GM12878 (cell line): ENCODE measurements at regions not wholly inside any gene's neighbourhood (a gene's known extent, or its start where the extent isn't known, plus 50 kb on each side); places are given as distances from the start of the nearest gene placed in this dataset.

Experiments
- ATAC-seq: fragments of 200-7000 bp; cut with Tn5 transposase; 3 replicates; pipeline ENCODE4 v1.9.1; 2020; ENCODE audit warnings: mild to moderate bottlenecking, moderate library complexity
- BruUV-seq: library from RNA; stranded (reverse); fragments of 400-500 nt; replicated peaks from 2 replicates; lab custom pipeline; 2021; lab: Mats Ljungman, UMichigan
- CTCF ChIA-PET: fragments of 300-600 bp; sonication (Branson Sonifier 250); formaldehyde crosslinking; extraction: SDS; loops from one replicate; lab custom pipeline; 2021; ENCODE audit warnings: inconsistent platforms; lab: Yijun Ruan, JAX
- POLR2A ChIA-PET: fragments of 350-600 bp; formaldehyde crosslinking; extraction: SDS; loops from one replicate; lab custom pipeline; 2021; ENCODE audit warnings: inconsistent platforms; lab: Charles Lee
- RAD21 ChIA-PET: fragments of 300-600 bp; sonication (Branson Sonifier 250); formaldehyde crosslinking; loops from one replicate; lab custom pipeline; 2023; ENCODE audit warnings: antibody characterized with exemption; ENCODE audit not compliant: unreplicated experiment; lab: Charles Lee
- SMC1A ChIA-PET: fragments of 300-600 bp; sonication (Branson Sonifier 250); formaldehyde crosslinking; loops from one replicate; lab custom pipeline; 2023; ENCODE audit not compliant: unreplicated experiment, uncharacterized antibody; lab: Charles Lee
- DNase-seq: peaks from one replicate; pipeline ENCODE4 v3.0.0-alpha.2; 2011; ENCODE audit warnings: low read depth, low spot score
- FAIRE-seq: peaks from 3 replicates; lab custom pipeline; 2011; peaks lifted over from hg19 to GRCh38; lab: Jason Lieb, UNC
- H2AFZ ChIP-seq: 2 replicates; pipeline ENCODE4 v1.6.0; 2011; ENCODE audit warnings: low read depth, low read length, control low read depth; ENCODE audit not compliant: control insufficient read depth
- H3K27ac ChIP-seq: 2 replicates; pipeline ENCODE4 v1.5.1; 2011; ENCODE audit warnings: control low read depth; ENCODE audit not compliant: control insufficient read depth, insufficient read depth
- H3K27me3 ChIP-seq, 2 experiments: replicated peaks in 1 of 2; 2 replicates each; pipeline versions ENCODE4 v1.6.0 to v1.6.1; 2011; ENCODE audit warnings: low read length in 1 of 2; ENCODE audit not compliant: control insufficient read depth in 2 of 2, insufficient read depth in 2 of 2
- H3K36me3 ChIP-seq, 2 experiments: 2 replicates each; pipeline ENCODE4 v1.5.1; 2011; ENCODE audit warnings: low read length in 1 of 2; ENCODE audit not compliant: control insufficient read depth in 2 of 2, insufficient read depth in 2 of 2
- H3K4me1 ChIP-seq: 2 replicates; pipeline ENCODE4 v1.6.1; 2011; ENCODE audit warnings: mild to moderate bottlenecking, low read length, moderate library complexity, mixed read lengths; ENCODE audit not compliant: control insufficient read depth, insufficient read depth
- H3K4me2 ChIP-seq: 2 replicates; pipeline ENCODE4 v1.6.0; 2011; ENCODE audit warnings: control low read depth; ENCODE audit not compliant: control insufficient read depth, insufficient read depth
- H3K4me3 ChIP-seq: fragments of 200-600 bp; sonication (generic); 2 replicates; pipeline ENCODE4 v1.5.1; 2016
- H3K79me2 ChIP-seq: 2 replicates; pipeline ENCODE4 v1.6.0; 2011; ENCODE audit warnings: low read length; ENCODE audit not compliant: control insufficient read depth, insufficient read depth
- H3K9ac ChIP-seq: 2 replicates; pipeline ENCODE4 v1.8.0; 2011; ENCODE audit warnings: low read length, control low read depth, mixed read lengths; ENCODE audit not compliant: control insufficient read depth, insufficient read depth
- H3K9me3 ChIP-seq: replicated peaks from 3 replicates; pipeline ENCODE4 v1.5.1; 2011; ENCODE audit warnings: mild to moderate bottlenecking, low read length; ENCODE audit not compliant: control insufficient read depth, insufficient read depth
- H4K20me1 ChIP-seq: 2 replicates; pipeline ENCODE4 v1.6.0; 2011; ENCODE audit not compliant: control insufficient read depth, insufficient read depth
- ATF2 ChIP-seq: IDR thresholded peaks from 2 replicates; pipeline ENCODE4 v1.6.1; 2012; ENCODE audit warnings: low read length, inconsistent platforms
- BHLHE40 ChIP-seq, 2 experiments: fragments of 450-650 bp in 1 of 2; IDR thresholded peaks; 2 replicates each; pipeline ENCODE4 v1.6.1; 2011 to 2017; ENCODE audit warnings: low read depth in 2 of 2, borderline replicate concordance in 1 of 2, improper control_type of control experiment in 1 of 2, low read length in 1 of 2, mild to moderate bottlenecking in 1 of 2
- CBFB ChIP-seq: IDR thresholded peaks from 2 replicates; pipeline ENCODE4 v1.6.1; 2016; ENCODE audit warnings: antibody characterized with exemption, low read depth
- CEBPB ChIP-seq, 2 experiments: fragments of 150-350 bp in 1 of 2; IDR thresholded peaks; 2 replicates each; pipeline ENCODE4 v1.6.1; 2012 to 2014; ENCODE audit warnings: low read depth in 2 of 2, low read length in 2 of 2, borderline replicate concordance in 1 of 2, inconsistent platforms in 1 of 2
- IKZF1 ChIP-seq: fragments of 450-650 bp; conservative IDR thresholded peaks from 2 replicates; pipeline ENCODE4 v1.6.1; 2017; ENCODE audit warnings: antibody characterized with exemption, mild to moderate bottlenecking
- IRF3 ChIP-seq: fragments of 450-650 bp; IDR thresholded peaks from 2 replicates; pipeline ENCODE4 v1.6.1; 2014; ENCODE audit warnings: mild to moderate bottlenecking
- KAT2A ChIP-seq: conservative IDR thresholded peaks from 2 replicates; pipeline ENCODE4 v1.6.1; 2011; ENCODE audit warnings: low read depth, low read length; ENCODE audit not compliant: control insufficient read depth
- MEF2A ChIP-seq: IDR thresholded peaks from 2 replicates; pipeline ENCODE4 v1.6.1; 2011; ENCODE audit warnings: low read depth, mild to moderate bottlenecking, low read length, moderate library complexity; ENCODE audit not compliant: insufficient read depth
- MTA3 ChIP-seq: IDR thresholded peaks from 2 replicates; pipeline ENCODE4 v1.6.1; 2012; ENCODE audit warnings: low read length, inconsistent platforms, borderline replicate concordance
- RAD51 ChIP-seq: fragments of 450-650 bp; IDR thresholded peaks from 2 replicates; pipeline ENCODE4 v1.6.1; 2016; ENCODE audit warnings: moderate library complexity, mild to moderate bottlenecking, inconsistent platforms
- RB1 ChIP-seq: fragments of 450-650 bp; formaldehyde crosslinking; IDR thresholded peaks from 2 replicates; pipeline ENCODE4 v1.6.1; 2017; ENCODE audit warnings: mild to moderate bottlenecking, borderline replicate concordance
- SIX5 ChIP-seq: IDR thresholded peaks from 2 replicates; pipeline ENCODE4 v1.6.1; 2011; ENCODE audit warnings: mild to moderate bottlenecking, low read depth, low read length, moderate library complexity; ENCODE audit not compliant: severe bottlenecking
- SREBF1 ChIP-seq: IDR thresholded peaks from 2 replicates; pipeline ENCODE4 v1.6.1; 2012; ENCODE audit warnings: mild to moderate bottlenecking, low read length
- WGBS: methylation state at CpG from one replicate; pipeline ENCODE4 v1.1.6; 2016; ENCODE audit warnings: low lambda C conversion rate; ENCODE audit not compliant: insufficient replicate concordance, insufficient coverage; ENCODE audit errors: missing lambda C conversion rate; 5-methylcytosine and 5-hydroxymethylcytosine counted together
- in situ Hi-C: fragments of 300-500 bp; cut with MboI; formaldehyde crosslinking; loops from 9 replicates; pipeline ENCODE4 v1.14.3; 2018; ENCODE audit warnings: mixed read lengths
- intact Hi-C: fragments of 100-400 bp; cut with micrococcal nuclease; formaldehyde crosslinking; loops from one replicate; pipeline ENCODE4 v1.14.2; 2022; ENCODE audit not compliant: unreplicated experiment
- TF ChIP-seq, protein P1 (sequence below): fragments of 450-650 bp; IDR thresholded peaks from 2 replicates; pipeline ENCODE4 v1.6.1; 2017; ENCODE audit warnings: low read depth, mild to moderate bottlenecking, moderate library complexity
- TF ChIP-seq, protein P2 (sequence below): fragments of 450-650 bp; IDR thresholded peaks from 2 replicates; pipeline ENCODE4 v1.6.1; 2018; ENCODE audit warnings: mild to moderate bottlenecking, low read depth, moderate library complexity; ENCODE audit not compliant: partially characterized antibody

- WGBS = 12% methylated on average over 8 of the region's 8 CpGs
- in situ Hi-C loops = no loop called here
Observed at GRCh38 chr13:34459856-34460255, 482.2 kb upstream of the NBEA start.

More at GRCh38 chr13:34459856-34460255, 482.2 kb upstream of the NBEA start:
- Histone ChIP-seq H3K9me3 (no peaks in the 10 kb centered on the region), H3K27me3 (no peaks in the 10 kb centered on the region), H3K36me3 (no peaks in the 10 kb centered on the region), H3K9ac (no peak overlapping the region), H3K27ac (no peak overlapping the region), H3K79me2 (no peaks in the 10 kb centered on the region), H3K4me3 (no peak overlapping the region), H4K20me1 (no peaks in the 10 kb centered on the region), H3K4me2 (no peak overlapping the region), H3K4me1 (no peaks in the 10 kb centered on the region), H2AFZ (no peak overlapping the region)
- RAD21 ChIA-PET = no interaction called here
- SMC1A ChIA-PET = no interaction called here
- no peak for DNase-seq
- CTCF ChIA-PET = no interaction called here
- intact Hi-C loops = no loop called here
- FAIRE-seq = no peak
- BruUV-seq = no TSS peak
- ATAC-seq = no peak
- TF ChIP-seq IRF3 = no peak
- no peak for TF ChIP-seq BHLHE40 (IDR thresholded peaks at IDR 0.05; ENCODE audit: borderline replicate concordance in 1 of 2, low read depth in 2 of 2, low read length in 1 of 2)
- TF ChIP-seq KAT2A = no peak
- no peak for TF ChIP-seq IKZF1
- no peak for TF ChIP-seq ATF2
- no peak for TF ChIP-seq RAD51
- TF ChIP-seq RB1 = no peak
- no peak for TF ChIP-seq CBFB
- TF ChIP-seq SIX5 = no peak
- TF ChIP-seq CEBPB (IDR thresholded peaks at IDR 0.05; ENCODE audit: borderline replicate concordance in 1 of 2, low read depth in 2 of 2, low read length in 2 of 2) = no peak
- TF ChIP-seq, protein P1, sequence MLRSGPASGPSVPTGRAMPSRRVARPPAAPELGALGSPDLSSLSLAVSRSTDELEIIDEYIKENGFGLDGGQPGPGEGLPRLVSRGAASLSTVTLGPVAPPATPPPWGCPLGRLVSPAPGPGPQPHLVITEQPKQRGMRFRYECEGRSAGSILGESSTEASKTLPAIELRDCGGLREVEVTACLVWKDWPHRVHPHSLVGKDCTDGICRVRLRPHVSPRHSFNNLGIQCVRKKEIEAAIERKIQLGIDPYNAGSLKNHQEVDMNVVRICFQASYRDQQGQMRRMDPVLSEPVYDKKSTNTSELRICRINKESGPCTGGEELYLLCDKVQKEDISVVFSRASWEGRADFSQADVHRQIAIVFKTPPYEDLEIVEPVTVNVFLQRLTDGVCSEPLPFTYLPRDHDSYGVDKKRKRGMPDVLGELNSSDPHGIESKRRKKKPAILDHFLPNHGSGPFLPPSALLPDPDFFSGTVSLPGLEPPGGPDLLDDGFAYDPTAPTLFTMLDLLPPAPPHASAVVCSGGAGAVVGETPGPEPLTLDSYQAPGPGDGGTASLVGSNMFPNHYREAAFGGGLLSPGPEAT = no peak
- TF ChIP-seq MTA3 = no peak
- TF ChIP-seq SREBF1 = no peak
- no peak for TF ChIP-seq MEF2A
- TF ChIP-seq, protein P2, sequence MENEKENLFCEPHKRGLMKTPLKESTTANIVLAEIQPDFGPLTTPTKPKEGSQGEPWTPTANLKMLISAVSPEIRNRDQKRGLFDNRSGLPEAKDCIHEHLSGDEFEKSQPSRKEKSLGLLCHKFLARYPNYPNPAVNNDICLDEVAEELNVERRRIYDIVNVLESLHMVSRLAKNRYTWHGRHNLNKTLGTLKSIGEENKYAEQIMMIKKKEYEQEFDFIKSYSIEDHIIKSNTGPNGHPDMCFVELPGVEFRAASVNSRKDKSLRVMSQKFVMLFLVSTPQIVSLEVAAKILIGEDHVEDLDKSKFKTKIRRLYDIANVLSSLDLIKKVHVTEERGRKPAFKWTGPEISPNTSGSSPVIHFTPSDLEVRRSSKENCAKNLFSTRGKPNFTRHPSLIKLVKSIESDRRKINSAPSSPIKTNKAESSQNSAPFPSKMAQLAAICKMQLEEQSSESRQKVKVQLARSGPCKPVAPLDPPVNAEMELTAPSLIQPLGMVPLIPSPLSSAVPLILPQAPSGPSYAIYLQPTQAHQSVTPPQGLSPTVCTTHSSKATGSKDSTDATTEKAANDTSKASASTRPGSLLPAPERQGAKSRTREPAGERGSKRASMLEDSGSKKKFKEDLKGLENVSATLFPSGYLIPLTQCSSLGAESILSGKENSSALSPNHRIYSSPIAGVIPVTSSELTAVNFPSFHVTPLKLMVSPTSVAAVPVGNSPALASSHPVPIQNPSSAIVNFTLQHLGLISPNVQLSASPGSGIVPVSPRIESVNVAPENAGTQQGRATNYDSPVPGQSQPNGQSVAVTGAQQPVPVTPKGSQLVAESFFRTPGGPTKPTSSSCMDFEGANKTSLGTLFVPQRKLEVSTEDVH = no peak
- POLR2A ChIA-PET = no interaction called here
